ENCODE measurements at regions not wholly inside any gene's neighbourhood (a gene's known extent, or its start where the extent isn't known, plus 50 kb on each side); places are given as distances from the start of the nearest gene placed in this dataset.

GRCh38 chr14:55773984-55774545 is 194.1 kb downstream of the KTN1 start:
- Mint-ChIP-seq H3K27ac (no peak overlapping the region), H3K9me3 (no peaks in the 10 kb centered on the region), H3K4me3 (no peak overlapping the region), H3K4me1 (no peaks in the 10 kb centered on the region), H3K27me3 (ENCODE audit: insufficient read depth) (peaks cover 1% of the 10 kb centered on the region), H3K36me3 (ENCODE audit: low read depth) (no peaks in the 10 kb centered on the region)
- WGBS, 2 experiments (ENCODE audit: insufficient coverage in 1 of 2, insufficient read length in 1 of 2) = 78% methylated on average over 1 of the region's 1 CpG; no CpG with 5 or more reads in 1 of the 2 experiments
- no peak for TF ChIP-seq CTCF (conservative IDR thresholded peaks at IDR 0.05)
- no peaks in the 10 kb centered on the region for H3K9me3 ChIP-seq (ENCODE audit: control insufficient read depth, low read length)
- H3K36me3 ChIP-seq (ENCODE audit: control insufficient read depth, insufficient read depth, low read length) = no peaks in the 10 kb centered on the region
- DNase-seq = no peak
- no peak overlapping the region for H3K4me3 ChIP-seq (ENCODE audit: low read length)
- no peak overlapping the region for H3K27ac ChIP-seq (ENCODE audit: low read depth, low read length)
- H3K27me3 ChIP-seq (ENCODE audit: control insufficient read depth, insufficient read depth, low read length, poor library complexity, severe bottlenecking) = no peaks in the 10 kb centered on the region
- H3K9ac ChIP-seq (ENCODE audit: extremely low read depth, low read length, poor library complexity, severe bottlenecking) = no peak overlapping the region
- H3K4me1 ChIP-seq (ENCODE audit: control insufficient read depth, insufficient read depth, low read length) = no peaks in the 10 kb centered on the region

- Mint-ChIP-seq H3K27ac (no peak overlapping the region), H3K36me3 (ENCODE audit: low read depth) (no peaks in the 10 kb centered on the region), H3K27me3 (ENCODE audit: insufficient read depth) (no peaks in the 10 kb centered on the region), H3K4me1 (no peaks in the 10 kb centered on the region), H3K9me3 (no peaks in the 10 kb centered on the region), H3K4me3 (no peak overlapping the region)
- no peak for TF ChIP-seq CTCF (conservative IDR thresholded peaks at IDR 0.05)
- WGBS, 2 experiments (ENCODE audit: insufficient coverage in 1 of 2, insufficient read length in 1 of 2) = 84 to 86% methylated on average over 3 to 4 of the region's 4 CpGs
- Histone ChIP-seq H3K4me3 (ENCODE audit: low read length) (no peak overlapping the region), H3K4me1 (ENCODE audit: control insufficient read depth, insufficient read depth, low read length) (no peaks in the 10 kb centered on the region), H3K9me3 (ENCODE audit: control insufficient read depth, low read length) (no peaks in the 10 kb centered on the region), H3K27me3 (ENCODE audit: control insufficient read depth, insufficient read depth, low read length, poor library complexity, severe bottlenecking) (no peaks in the 10 kb centered on the region), H3K27ac (ENCODE audit: low read depth, low read length) (no peak overlapping the region), H3K36me3 (ENCODE audit: control insufficient read depth, insufficient read depth, low read length) (no peaks in the 10 kb centered on the region), H3K9ac (ENCODE audit: extremely low read depth, low read length, poor library complexity, severe bottlenecking) (no peak overlapping the region)
- no peak for DNase-seq
Measured at GRCh38 chr14:55777877-55778276, 197.9 kb downstream of the KTN1 start.

- H3K36me3 ChIP-seq (ENCODE audit: control insufficient read depth, insufficient read depth, low read length) = no peaks in the 10 kb centered on the region
- Mint-ChIP-seq H3K27ac (no peak overlapping the region), H3K4me1 (no peaks in the 10 kb centered on the region), H3K4me3 (no peak overlapping the region), H3K27me3 (ENCODE audit: insufficient read depth) (no peaks in the 10 kb centered on the region), H3K36me3 (ENCODE audit: low read depth) (no peaks in the 10 kb centered on the region), H3K9me3 (no peaks in the 10 kb centered on the region)
- no peaks in the 10 kb centered on the region for H3K27me3 ChIP-seq (ENCODE audit: control insufficient read depth, insufficient read depth, low read length, poor library complexity, severe bottlenecking)
- H3K9me3 ChIP-seq (ENCODE audit: control insufficient read depth, low read length) = no peaks in the 10 kb centered on the region
- H3K27ac ChIP-seq (ENCODE audit: low read depth, low read length) = no peak overlapping the region
- H3K9ac ChIP-seq (ENCODE audit: extremely low read depth, low read length, poor library complexity, severe bottlenecking) = no peak overlapping the region
- DNase-seq = no peak
- no peak for TF ChIP-seq CTCF (conservative IDR thresholded peaks at IDR 0.05)
- no peaks in the 10 kb centered on the region for H3K4me1 ChIP-seq (ENCODE audit: control insufficient read depth, insufficient read depth, low read length)
- 83 to 92% methylated on average over 6 to 8 of the region's 8 CpGs for WGBS, 2 experiments (ENCODE audit: insufficient coverage in 1 of 2, insufficient read length in 1 of 2)
- H3K4me3 ChIP-seq (ENCODE audit: low read length) = no peak overlapping the region
Measured at GRCh38 chr14:55780156-55780946, 200.3 kb downstream of the KTN1 start.
